HS-27A (cell line): ENCODE measurements at regions not wholly inside any gene's neighbourhood (a gene's known extent, or its start where the extent isn't known, plus 50 kb on each side); places are given as distances from the start of the nearest gene placed in this dataset.
"Not testable (repeated sequence)": the region's sequence is repeated elsewhere in the genome, so short reads cannot be mapped to it uniquely, and the experiment has no call there.

Experiments used
- DNase-seq: peaks from one replicate; pipeline ENCODE4 v3.0.0-alpha.2; 2012; ENCODE audit warnings: low read depth, missing footprints

DNA sequence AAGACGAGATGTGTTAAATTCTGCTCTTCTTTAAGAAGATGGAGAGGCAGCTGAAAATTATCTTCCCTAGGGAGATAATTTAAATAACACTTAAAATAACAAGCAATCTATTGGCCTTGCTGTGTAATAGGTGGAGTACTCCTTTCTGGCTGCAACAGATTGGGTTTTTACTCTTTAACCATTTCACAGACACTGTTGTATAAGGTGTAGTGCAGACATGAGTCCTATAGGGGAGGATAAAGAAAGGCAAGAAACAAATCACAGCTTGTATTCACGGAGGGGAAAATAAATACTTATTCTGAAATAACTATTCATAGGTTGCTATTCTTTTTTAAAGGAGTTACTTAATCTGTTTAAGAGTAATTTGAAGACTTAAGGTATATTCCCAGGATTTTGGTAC, 252.0 kb downstream of the ZPLD1 start:
- DNase-seq, result no peak

DNA sequence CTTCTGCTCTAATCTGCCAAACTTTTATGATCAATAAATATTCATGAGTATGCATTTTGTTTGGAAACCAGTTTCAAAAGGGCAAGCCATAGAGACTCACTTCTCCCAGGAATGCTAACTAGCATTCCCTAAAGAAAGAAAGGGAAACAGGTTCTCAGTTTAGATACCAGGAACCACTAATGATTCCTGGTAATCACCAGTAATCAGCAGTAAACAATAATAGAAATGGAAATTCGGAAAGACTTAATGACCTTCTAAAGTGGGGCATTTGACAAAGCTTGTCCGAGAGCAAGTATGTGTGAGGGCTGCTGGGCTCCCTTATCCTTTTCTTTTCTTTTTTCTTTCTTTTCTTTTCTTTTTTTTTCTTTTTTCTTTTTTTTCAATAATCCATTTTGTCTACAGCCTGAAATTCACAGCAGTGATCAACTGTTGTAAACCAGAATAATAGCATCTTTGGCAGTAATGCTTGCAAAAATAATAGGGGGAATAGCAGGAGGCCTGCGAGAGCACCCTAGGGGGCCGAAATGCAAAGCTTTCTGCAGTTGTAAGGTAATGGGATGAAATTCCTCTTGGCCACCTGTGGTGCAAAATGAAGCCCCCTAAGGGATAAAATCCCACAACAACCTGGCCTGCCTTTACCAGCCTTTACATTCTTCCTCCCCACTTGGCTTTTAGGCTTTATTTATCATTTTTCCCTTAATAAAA, 253.2 kb downstream of the ZPLD1 start:
- no peak for DNase-seq

GRCh38 chr3:102688556-102688930, 253.7 kb downstream of the ZPLD1 start:
- DNase-seq, result no peak

DNA sequence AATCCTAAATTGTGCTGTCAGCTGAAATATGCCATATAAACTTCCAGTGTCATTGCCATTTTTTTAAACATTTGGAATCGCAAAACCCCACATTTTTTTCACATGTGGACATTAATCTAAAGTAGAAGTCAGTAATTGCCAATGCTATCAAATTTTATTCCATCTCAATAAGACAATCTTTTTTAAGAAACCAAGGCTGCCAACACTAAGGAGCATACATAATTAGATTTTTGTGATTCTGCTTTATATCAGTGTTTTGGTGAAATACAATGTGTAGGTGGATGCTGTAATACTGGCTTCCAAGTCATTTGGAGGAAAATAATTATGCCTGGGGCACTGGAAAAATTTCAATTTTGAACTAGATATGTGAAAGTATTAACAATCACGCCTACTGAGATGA, 256.7 kb downstream of the ZPLD1 start:
- no peak for DNase-seq

DNA sequence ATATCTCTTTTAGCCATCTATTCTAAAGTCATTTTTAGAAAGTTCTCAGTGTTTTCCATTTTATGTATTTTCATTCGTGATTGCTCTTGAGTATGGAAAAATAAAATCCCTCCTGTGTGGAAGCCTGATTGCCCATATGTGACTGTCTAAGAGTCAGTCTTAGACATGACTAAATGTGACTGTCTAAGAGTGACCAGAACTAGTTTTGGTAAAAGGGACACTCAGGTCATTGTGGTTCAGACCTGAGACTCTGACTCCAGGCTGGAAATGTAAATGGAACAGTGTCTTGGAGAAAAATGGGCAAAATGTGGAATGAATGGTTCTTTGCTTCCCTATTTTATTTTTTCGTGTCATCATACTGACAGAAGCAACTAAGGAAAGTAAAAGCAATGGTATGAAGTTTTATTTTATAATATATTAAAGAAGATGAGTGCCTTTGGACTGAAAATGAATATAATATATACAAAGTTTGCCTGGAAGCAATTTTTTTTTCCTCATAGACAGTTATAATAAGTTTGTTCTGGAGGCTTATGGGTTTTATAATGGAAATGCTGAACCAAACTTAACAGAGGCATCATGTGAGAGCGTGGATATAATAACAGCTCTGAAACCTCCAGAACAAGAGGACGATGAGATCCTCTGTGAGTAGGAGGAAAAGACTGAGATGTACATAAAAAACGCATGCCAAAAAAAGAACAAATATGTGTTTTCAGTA, 264.4 kb downstream of the ZPLD1 start:
- DNase-seq, result no peak

DNA sequence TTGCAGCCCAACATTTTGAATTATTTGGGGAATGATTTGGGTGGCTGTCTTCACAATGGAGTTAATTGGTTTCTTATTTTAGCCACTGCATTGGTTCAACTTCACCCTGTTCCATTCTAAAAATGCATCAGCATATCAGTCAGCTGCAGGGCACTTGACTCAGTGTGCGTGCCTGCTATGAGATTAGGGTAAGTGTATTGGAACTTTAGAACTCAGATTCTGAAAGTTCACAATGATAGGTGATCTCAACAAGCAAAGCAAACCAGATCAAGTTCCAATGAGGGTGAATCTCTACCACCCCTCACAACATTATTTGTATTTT, 265.0 kb downstream of the ZPLD1 start:
- no peak for DNase-seq

GRCh38 chr3:102712896-102713295, 278.1 kb downstream of the ZPLD1 start:
- DNase-seq, result no peak

DNA sequence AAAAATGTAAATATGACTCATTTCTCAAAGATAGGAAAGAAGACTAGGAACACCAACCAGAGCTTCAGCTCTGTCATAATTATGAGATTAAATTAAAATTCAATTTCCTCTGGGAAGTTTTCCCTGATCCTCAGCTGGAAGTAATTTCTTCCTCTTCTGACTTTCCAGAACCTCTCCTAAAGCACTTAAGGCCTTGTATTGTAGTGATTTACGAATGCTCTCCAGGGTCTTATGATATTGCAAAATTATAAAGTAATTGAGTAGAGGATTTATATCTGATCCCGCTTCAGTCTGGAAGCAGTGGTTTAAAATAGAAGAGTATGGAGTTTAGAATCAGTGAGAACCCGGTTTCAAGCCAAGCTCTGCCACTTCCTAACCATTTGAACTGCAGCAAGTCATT, 279.8 kb downstream of the ZPLD1 start:
- DNase-seq, result no peak

DNA sequence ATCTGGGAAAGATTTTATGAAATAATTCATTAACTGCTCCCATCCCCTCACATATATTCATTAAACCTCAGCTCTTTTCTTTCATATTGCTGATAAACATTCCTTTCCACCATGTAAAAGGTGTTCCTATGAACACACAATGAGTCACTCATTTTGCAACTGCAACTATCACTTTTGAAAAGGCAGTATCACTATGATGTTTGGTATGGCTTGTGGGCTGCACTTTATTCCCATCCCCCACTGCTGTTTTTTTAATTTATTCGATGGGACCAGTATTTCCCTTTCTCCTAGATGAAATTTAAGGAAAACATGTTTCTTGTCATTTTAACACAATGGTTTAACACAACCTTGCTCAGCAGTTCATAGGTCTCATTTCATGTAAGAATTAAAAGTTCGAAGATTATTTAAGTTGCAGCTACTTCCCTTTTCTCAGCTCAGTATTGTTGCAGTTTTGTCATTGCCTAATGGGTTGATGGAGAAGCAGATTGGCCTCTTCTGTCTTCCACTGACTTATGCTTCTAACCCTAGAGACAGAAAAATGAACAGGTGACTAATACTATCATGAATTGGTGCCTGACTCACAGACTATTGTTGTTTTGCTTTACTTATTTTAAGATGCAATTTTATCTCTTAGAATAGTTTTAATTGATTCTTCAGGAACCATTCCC, 280.3 kb downstream of the ZPLD1 start:
- no peak for DNase-seq

DNA sequence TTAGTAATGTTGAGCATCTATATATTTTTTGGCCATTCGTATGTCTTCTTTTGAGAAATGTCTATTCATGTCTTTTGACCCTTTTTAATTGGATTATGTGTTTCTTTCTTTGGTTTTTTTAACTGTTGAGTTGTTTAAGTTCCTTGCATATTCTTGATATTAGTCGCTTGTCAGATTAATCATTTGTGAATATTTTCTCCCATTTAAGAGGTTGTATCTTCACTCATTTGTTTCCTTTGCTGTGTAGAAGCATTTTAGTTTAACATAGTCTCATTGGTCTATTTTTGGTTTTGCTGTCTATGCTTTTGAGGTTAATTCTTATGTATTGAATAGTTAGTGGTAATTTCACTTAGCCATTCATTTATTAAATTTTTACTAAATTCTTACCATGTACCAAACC, 283.8 kb downstream of the ZPLD1 start:
- DNase-seq, result no peak

DNA sequence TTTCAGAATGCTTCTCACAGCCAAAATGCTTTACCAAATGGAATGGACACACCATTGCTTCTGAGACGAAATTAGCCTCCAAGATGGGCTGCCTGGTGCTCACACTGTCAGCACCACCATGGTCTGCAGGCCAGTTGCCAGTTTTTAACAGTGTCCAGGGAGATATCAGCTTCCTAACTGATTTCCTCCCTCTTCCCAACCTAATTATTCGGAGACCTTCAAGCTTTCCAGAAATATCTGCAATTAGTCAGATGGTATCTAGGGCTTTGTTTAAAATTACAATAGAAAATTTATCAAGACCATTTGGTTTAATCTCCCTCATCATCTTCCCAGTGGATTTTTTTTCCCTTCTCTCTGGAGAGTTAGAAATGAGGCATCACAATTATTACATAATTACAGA, 287.5 kb downstream of the ZPLD1 start:
- DNase-seq, result no peak

DNA sequence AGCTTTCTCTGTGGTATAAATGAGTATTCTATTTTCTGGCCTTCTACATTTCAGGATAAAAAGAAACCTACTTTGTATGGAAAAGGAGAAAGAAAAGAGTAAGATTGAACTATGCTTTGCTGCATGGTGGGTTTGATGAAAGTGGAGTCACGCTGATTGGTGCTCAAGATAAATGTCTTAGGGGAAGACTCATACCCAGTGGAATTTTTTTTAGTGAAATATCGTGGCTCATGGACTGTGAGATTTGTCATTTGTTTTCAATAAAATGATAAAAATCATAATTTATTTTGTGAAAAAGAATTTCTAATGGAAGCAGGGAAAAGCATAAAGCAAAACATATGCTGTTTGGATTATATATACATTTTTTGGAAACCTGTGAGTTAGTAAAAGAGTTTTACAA, 292.5 kb downstream of the ZPLD1 start:
- DNase-seq, result no peak

- DNase-seq, result not testable (repeated sequence)
These were observed 297.8 kb downstream of the ZPLD1 start for GRCh38 chr3:102732581-102732980.

GRCh38 chr3:102733791-102734563, 299.2 kb downstream of the ZPLD1 start:
- no peak for DNase-seq

DNA sequence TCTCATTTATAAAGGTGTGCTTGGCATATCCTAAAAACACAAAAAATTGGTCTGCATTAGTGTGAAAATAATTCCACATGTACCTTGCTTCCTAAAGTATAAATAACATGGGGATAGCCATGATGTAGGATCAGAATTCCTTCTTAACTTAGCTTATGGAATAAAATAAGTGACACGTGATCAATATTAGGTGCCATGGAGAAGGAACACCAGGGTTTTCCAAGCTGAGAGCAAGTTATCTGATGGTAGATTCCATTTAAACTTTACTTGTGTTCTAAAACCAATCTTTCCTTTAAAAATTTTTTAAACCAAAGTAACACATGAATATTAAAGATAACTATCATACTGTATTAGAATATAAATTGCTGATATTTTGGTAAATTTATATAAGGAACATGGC, 300.5 kb downstream of the ZPLD1 start:
- DNase-seq, result no peak

DNA sequence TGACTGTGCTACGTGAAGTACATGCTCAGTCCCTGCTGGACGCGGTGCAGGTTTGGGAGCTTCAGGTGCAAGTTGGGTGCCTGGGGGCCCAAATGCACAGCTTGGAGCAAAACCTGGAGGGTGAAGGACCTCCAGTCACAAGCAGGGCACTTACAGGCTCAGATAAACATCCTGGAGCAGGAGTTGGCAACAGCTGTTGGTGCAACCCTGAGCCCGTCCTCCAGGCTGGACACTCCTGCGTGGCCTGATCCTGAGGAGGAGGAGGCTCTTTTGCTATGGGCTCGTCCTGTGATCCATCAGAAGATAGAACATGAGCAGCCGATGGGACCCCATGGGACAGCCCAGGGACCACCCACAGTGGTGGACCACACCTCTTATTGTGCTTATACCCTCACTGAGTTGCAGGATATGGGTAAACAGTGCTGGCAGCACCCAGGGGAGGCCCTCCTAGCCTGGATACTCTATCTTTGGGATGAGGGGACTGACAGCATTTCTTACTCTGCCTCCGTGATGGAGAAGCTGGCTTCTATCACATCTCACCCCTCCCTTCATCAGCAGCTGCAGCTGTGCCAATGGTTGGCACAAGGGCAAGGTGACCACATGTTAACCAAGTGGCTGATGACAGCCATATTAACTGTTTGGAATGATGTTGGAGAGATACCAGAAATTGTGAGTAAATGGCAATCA, 301.6 kb downstream of the ZPLD1 start:
- DNase-seq, result no peak

- DNase-seq, result no peak
These were observed 302.1 kb downstream of the ZPLD1 start for GRCh38 chr3:102736975-102737304.

- DNase-seq, result no peak
These were observed 302.5 kb downstream of the ZPLD1 start for GRCh38 chr3:102737353-102737752.

DNA sequence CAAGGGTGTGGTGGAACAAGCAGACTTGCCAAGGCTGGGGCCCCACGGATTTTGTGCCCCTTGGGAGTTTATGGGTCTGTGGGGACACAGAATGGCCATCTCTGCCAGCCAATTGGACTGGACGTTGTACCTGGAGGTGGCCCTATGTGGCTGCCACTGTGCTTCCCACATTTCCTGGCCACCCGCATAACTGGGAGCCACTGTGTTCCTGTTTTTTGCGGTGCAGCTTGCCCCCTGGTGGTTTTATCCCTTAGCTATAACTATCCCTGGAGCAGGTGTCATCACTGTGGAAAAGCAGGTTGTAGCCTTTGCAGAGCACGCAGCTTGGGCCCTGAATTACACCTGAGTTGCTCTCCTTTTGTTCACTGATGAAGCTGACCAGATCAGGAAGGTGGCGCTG, 306.3 kb downstream of the ZPLD1 start:
- no peak for DNase-seq

DNA sequence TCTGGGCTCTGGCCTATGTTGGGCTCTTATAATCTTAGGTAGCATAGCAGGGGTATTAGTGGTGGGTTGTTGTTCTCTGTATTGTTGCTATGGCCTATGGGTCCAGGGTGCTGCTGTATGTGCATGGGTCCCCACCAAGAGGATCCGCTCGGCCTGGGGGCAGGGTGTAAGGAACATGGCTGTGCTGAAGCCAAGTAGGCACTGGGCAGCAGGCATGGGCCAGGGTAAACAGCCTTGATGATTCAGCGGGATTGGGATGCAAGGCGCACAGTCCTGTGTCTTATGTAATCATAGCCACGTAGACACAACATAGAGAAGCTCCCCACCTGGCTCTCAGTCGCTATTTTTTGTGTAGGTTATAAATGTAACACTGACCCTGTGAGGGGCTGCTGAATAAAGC, 306.9 kb downstream of the ZPLD1 start:
- DNase-seq, result no peak

GRCh38 chr3:102745881-102746280, 311.1 kb downstream of the ZPLD1 start:
- DNase-seq, result no peak

DNA sequence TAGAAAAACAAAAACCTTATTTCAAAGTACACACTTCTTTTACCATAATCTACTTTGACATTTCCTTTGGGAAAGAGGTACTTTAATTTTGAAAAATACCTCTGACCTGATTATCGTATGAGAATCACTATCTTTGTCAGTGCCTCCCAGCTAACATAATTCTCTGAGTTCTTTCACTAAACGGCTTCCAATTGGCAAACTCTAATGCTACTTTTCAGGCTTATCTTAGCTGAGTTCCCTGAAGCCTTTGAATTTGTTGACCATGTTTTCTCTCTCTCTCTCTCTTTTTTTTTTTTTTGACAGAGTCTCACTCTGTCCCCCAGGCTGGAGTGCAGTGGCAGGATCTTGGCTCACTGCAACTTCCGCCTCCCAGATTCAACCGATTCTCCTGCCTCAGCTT, 312.8 kb downstream of the ZPLD1 start:
- no peak for DNase-seq
